Uterus (tissue), 2 donors: ENCODE measurements at regions not wholly inside any gene's neighbourhood (a gene's known extent, or its start where the extent isn't known, plus 50 kb on each side); places are given as distances from the start of the nearest gene placed in this dataset.

Experiments used
- POLR2A ChIP-seq, 2 donors: fragments of 450-650 bp; IDR thresholded peaks; one replicate each; pipeline ENCODE4 v1.6.1; 2016; ENCODE audit warnings: antibody characterized with exemption in 2 of 2, mild to moderate bottlenecking in 1 of 2, moderate library complexity in 1 of 2
- TF ChIP-seq, protein P1 (sequence below), 4 experiments: fragments of 200-600 bp in 2 of 4; fragments of 450-650 bp in 2 of 4; sonication (generic) in 2 of 4; IDR thresholded peaks; one replicate each; pipeline ENCODE4 v1.5.1; 2016 to 2019; ENCODE audit warnings: antibody characterized with exemption in 4 of 4, mild to moderate bottlenecking in 2 of 4, moderate library complexity in 1 of 4

DNA sequence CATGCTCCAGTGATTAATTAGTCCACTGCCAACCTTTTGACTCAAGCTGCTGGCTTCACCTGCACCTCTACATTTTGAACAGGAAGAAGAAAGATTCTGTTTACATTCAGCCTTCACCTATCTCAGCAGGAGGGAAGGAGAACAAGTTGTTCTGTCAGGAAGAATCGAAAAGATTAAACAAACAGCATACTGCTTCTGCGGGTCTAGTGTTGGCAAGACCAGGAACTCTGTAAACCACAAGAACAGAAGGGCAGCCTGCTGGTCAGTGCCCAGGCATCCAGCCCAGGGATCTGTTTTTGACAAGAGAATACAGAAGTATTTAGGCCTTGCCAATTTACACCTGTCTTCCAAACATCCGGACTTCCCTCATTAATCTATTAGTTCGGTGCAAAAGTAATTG lies 189.7 kb downstream of the CHD9NB start:
- TF ChIP-seq POLR2A (IDR thresholded peaks at IDR 0.05) = no peak
- TF ChIP-seq, protein P1, sequence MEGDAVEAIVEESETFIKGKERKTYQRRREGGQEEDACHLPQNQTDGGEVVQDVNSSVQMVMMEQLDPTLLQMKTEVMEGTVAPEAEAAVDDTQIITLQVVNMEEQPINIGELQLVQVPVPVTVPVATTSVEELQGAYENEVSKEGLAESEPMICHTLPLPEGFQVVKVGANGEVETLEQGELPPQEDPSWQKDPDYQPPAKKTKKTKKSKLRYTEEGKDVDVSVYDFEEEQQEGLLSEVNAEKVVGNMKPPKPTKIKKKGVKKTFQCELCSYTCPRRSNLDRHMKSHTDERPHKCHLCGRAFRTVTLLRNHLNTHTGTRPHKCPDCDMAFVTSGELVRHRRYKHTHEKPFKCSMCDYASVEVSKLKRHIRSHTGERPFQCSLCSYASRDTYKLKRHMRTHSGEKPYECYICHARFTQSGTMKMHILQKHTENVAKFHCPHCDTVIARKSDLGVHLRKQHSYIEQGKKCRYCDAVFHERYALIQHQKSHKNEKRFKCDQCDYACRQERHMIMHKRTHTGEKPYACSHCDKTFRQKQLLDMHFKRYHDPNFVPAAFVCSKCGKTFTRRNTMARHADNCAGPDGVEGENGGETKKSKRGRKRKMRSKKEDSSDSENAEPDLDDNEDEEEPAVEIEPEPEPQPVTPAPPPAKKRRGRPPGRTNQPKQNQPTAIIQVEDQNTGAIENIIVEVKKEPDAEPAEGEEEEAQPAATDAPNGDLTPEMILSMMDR (IDR thresholded peaks at IDR 0.05) = no peak
